Neural crest cell (in vitro differentiated cells): ENCODE measurements at regions not wholly inside any gene's neighbourhood (a gene's known extent, or its start where the extent isn't known, plus 50 kb on each side); places are given as distances from the start of the nearest gene placed in this dataset.
"Not testable (repeated sequence)": the region's sequence is repeated elsewhere in the genome, so short reads cannot be mapped to it uniquely, and the experiment has no call there.

Experiments
- DNase-seq: peaks from one replicate; pipeline ENCODE4 v3.0.0; 2021; ENCODE audit warnings: low read depth, mixed read lengths, low spot score
- H3K27ac Mint-ChIP-seq: one replicate; pipeline ENCODE4 v1.8.0; 2021; ENCODE audit warnings: mild to moderate bottlenecking, mixed read lengths; ENCODE audit not compliant: unreplicated experiment
- H3K27me3 Mint-ChIP-seq: 2 replicates; pipeline ENCODE4 v1.8.0; 2021; ENCODE audit warnings: low read depth, mild to moderate bottlenecking, mixed read lengths
- H3K36me3 Mint-ChIP-seq: 2 replicates; pipeline ENCODE4 v1.8.0; 2021; ENCODE audit warnings: low read depth, mild to moderate bottlenecking, mixed read lengths
- H3K4me1 Mint-ChIP-seq: 2 replicates; pipeline ENCODE4 v1.8.0; 2021; ENCODE audit warnings: mixed read lengths
- H3K4me3 Mint-ChIP-seq: one replicate; pipeline ENCODE4 v1.8.0; 2021; ENCODE audit warnings: mild to moderate bottlenecking, mixed read lengths
- H3K9me3 Mint-ChIP-seq: 2 replicates; pipeline ENCODE4 v1.8.0; 2021; ENCODE audit warnings: mixed read lengths
- TF ChIP-seq, protein P1 (sequence below): fragments of 200-600 bp; sonication (generic); conservative IDR thresholded peaks from 2 replicates; pipeline ENCODE4 v1.5.0; 2021; ENCODE audit warnings: antibody characterized with exemption, mild to moderate bottlenecking

DNA sequence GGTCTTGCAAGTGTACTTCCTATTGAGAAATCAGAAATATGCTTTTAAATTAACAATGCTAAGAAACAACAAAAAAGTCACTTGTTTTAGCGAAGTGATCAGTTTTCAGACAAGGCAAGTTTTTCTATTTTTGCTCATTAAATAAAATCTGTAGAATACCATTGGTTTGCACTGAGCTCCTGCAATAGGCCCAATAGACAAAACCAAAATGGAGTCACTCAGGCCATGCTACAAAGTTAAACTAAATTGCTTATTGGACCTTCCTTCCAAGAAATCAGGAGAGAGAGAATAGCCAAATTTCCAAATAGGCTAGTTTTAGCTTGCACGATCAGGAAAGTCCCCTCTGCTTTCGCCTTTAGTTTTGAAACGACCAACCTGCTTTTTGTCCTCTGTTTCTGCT, 73.4 kb upstream of the SLC13A1 start:
- TF ChIP-seq, protein P1, sequence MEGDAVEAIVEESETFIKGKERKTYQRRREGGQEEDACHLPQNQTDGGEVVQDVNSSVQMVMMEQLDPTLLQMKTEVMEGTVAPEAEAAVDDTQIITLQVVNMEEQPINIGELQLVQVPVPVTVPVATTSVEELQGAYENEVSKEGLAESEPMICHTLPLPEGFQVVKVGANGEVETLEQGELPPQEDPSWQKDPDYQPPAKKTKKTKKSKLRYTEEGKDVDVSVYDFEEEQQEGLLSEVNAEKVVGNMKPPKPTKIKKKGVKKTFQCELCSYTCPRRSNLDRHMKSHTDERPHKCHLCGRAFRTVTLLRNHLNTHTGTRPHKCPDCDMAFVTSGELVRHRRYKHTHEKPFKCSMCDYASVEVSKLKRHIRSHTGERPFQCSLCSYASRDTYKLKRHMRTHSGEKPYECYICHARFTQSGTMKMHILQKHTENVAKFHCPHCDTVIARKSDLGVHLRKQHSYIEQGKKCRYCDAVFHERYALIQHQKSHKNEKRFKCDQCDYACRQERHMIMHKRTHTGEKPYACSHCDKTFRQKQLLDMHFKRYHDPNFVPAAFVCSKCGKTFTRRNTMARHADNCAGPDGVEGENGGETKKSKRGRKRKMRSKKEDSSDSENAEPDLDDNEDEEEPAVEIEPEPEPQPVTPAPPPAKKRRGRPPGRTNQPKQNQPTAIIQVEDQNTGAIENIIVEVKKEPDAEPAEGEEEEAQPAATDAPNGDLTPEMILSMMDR: no peak
- Mint-ChIP-seq H3K36me3 (no peaks in the 10 kb centered on the region), H3K4me1 (no peaks in the 10 kb centered on the region), H3K27ac (no peak overlapping the region), H3K27me3 (no peaks in the 10 kb centered on the region), H3K9me3 (no peaks in the 10 kb centered on the region), H3K4me3 (no peak overlapping the region)
- DNase-seq: no peak

DNA sequence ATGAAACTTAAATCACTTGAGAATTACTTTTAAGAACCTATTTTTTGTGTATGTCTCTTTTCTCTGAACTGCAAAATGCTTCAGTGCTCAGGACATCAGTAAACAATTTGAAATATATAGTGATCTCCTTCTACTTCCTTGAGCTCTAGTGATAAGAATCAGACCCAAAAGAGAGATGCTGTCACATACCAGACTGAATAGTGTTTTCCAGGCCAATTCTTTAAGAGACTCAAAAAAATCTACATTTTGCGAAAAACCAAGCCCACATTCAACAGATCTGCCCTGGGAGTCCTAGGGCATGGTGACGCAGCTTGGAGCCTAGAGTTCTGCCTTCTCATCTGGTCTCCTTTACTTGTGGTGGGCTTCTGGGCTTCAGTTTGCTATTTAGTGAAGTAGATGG, 72.1 kb upstream of the SLC13A1 start:
- Mint-ChIP-seq H3K9me3 (no peaks in the 10 kb centered on the region), H3K27me3 (no peaks in the 10 kb centered on the region)
- TF ChIP-seq, protein P1: no peak

DNA sequence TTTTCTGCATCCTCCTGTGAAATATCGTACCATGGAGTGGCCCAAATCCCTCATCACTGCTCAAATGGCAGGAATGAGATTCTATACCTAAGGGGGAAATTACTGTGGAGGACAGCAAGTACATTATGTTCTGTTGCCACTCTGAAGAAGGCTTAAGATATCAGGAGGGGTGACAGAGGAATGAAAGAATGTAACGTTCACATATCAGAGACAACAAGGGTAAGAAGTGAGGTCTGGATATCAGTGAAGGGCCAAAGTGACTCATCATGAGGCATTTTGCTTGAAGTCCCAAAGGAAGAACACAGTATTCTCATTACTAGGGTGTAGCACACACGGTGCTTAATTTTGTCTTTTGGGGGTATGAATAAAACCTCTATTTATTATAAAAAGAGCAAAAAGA, 71.5 kb upstream of the SLC13A1 start:
- Mint-ChIP-seq H3K27ac (no peak overlapping the region), H3K36me3 (no peaks in the 10 kb centered on the region), H3K27me3 (no peaks in the 10 kb centered on the region), H3K4me3 (no peak overlapping the region), H3K9me3 (no peaks in the 10 kb centered on the region), H3K4me1 (no peaks in the 10 kb centered on the region)
- no peak for DNase-seq
- TF ChIP-seq, protein P1: no peak

More for the DNA sequence above, 72.1 kb upstream of the SLC13A1 start:
- DNase-seq: no peak
- Mint-ChIP-seq H3K4me3 (no peak overlapping the region), H3K27ac (no peak overlapping the region), H3K4me1 (no peaks in the 10 kb centered on the region), H3K36me3 (no peaks in the 10 kb centered on the region)

DNA sequence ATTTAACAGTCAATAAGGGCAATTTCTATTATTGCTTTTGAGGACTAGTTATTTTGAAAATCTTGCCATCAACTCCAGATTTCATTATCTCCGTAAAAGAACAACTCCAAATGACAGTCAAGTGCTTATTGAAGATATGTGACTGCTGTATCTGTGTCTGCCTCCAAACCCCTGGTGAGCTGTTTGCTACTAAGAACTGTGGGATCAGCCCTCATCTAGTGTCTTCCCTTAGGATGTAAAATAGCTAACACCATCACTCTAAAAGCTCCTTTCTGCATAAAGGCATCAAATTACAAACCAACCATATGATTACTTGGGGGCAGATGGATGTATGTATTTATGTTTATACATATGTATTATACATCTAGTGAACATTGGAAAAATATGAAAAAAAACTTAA, 70.8 kb upstream of the SLC13A1 start:
- no peaks in the 10 kb centered on the region for H3K27me3 Mint-ChIP-seq
- no peaks in the 10 kb centered on the region for H3K36me3 Mint-ChIP-seq
- DNase-seq: no peak
- H3K4me1 Mint-ChIP-seq: no peaks in the 10 kb centered on the region
- H3K27ac Mint-ChIP-seq: no peak overlapping the region
- TF ChIP-seq, protein P1: no peak
- H3K4me3 Mint-ChIP-seq: no peak overlapping the region
- no peaks in the 10 kb centered on the region for H3K9me3 Mint-ChIP-seq

DNA sequence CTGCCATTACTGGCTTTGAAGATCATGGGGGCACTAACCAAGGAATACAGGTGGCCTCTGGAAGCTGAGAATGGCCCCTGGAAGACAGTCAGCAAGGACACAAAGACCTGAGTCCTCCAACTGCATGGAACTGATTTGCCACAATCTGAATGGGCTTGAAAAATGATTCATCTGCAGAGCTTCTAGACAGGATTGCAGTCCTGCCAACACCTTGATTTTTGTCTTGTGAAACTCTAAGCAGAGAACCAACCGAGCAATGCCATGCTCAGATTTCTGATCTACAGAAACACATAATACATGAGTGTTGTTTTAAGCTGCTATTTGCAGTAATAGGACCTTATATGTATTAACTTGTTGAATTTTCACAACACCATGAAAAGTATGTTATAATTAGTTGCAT, 66.1 kb upstream of the SLC13A1 start:
- no peaks in the 10 kb centered on the region for H3K9me3 Mint-ChIP-seq
- H3K36me3 Mint-ChIP-seq: no peaks in the 10 kb centered on the region
- no peak overlapping the region for H3K27ac Mint-ChIP-seq
- H3K4me3 Mint-ChIP-seq: no peak overlapping the region
- no peaks in the 10 kb centered on the region for H3K27me3 Mint-ChIP-seq
- TF ChIP-seq, protein P1: no peak
- DNase-seq: no peak
- H3K4me1 Mint-ChIP-seq: no peaks in the 10 kb centered on the region

DNA sequence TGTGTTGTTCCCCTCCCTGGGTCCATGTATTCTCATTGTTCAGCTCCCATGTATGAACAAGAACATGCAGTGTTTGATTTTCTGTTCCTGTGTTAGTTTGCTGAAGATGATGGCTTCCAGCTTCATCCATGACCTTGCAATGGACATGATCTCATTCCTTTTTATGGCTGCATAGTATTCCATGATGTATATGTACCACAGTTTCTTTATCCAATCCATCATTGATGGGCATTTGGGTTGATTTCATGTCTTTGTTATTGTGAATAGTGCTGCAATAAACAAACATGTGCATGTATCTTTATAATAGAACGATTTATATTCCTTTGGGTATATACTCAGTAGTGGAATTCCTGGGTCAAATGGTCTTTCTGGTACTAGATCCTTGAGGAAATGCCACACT, 65.1 kb upstream of the SLC13A1 start:
- H3K4me1 Mint-ChIP-seq, H3K9me3 Mint-ChIP-seq, DNase-seq, H3K4me3 Mint-ChIP-seq, H3K27ac Mint-ChIP-seq, H3K36me3 Mint-ChIP-seq, H3K27me3 Mint-ChIP-seq: not testable (repeated sequence)
